H1 (cell line): ENCODE measurements at regions not wholly inside any gene's neighbourhood (a gene's known extent, or its start where the extent isn't known, plus 50 kb on each side); places are given as distances from the start of the nearest gene placed in this dataset.

Experiments used
- ATF2 ChIP-seq: IDR thresholded peaks from 2 replicates; pipeline ENCODE4 v1.6.1; 2012; ENCODE audit warnings: low read length, inconsistent platforms
- CHD1 ChIP-seq: IDR thresholded peaks from 2 replicates; pipeline ENCODE4 v1.6.1; 2012; ENCODE audit warnings: low read depth, low read length, improper control_type of control experiment
- CTCF ChIP-seq, 3 experiments: IDR thresholded peaks; 1 replicate in 2 of 3; 2 replicates in 1 of 3; pipeline versions ENCODE4 v1.5.1 to v1.6.1; 2011; ENCODE audit warnings: low read length in 3 of 3, mild to moderate bottlenecking in 3 of 3, inconsistent platforms in 2 of 3, low read depth in 1 of 3, moderate library complexity in 1 of 3; ENCODE audit not compliant: insufficient read depth in 1 of 3; ENCODE audit errors: control extremely low read depth in 1 of 3
- EGR1 ChIP-seq: IDR thresholded peaks from 2 replicates; pipeline ENCODE4 v1.6.1; 2011; ENCODE audit warnings: low read depth, low read length, borderline replicate concordance
- EP300 ChIP-seq, 2 experiments: IDR thresholded peaks; 1 replicate in 1 of 2; 2 replicates in 1 of 2; pipeline ENCODE4 v1.6.1; 2011 to 2012; ENCODE audit warnings: low read depth in 2 of 2, low read length in 2 of 2, mild to moderate bottlenecking in 2 of 2, borderline replicate concordance in 1 of 2, inconsistent platforms in 1 of 2, moderate library complexity in 1 of 2
- KDM5A ChIP-seq: fragments of 200-600 bp; IDR thresholded peaks from 2 replicates; pipeline ENCODE4 v1.7.1; 2012; ENCODE audit warnings: mild to moderate bottlenecking, low read length, inconsistent platforms, mixed read lengths
- PHF8 ChIP-seq: fragments of 200-600 bp; sonication (generic); conservative IDR thresholded peaks from 2 replicates; pipeline ENCODE4 v1.7.1; 2012; ENCODE audit warnings: low read depth, mild to moderate bottlenecking, inconsistent platforms, low read length, moderate library complexity
- POLR2A ChIP-seq, 2 experiments: IDR thresholded peaks; 1 replicate in 1 of 2; 2 replicates in 1 of 2; pipeline ENCODE4 v1.6.1; 2011; ENCODE audit warnings: low read depth in 2 of 2, low read length in 2 of 2, mild to moderate bottlenecking in 2 of 2; ENCODE audit errors: control extremely low read depth in 1 of 2
- POLR2AphosphoS5 ChIP-seq: IDR thresholded peaks from 2 replicates; pipeline ENCODE4 v1.6.1; 2011; ENCODE audit warnings: low read depth, low read length
- RAD21 ChIP-seq, 2 experiments: IDR thresholded peaks in 1 of 2; conservative IDR thresholded peaks in 1 of 2; 2 replicates each; pipeline ENCODE4 v1.6.1; 2011; ENCODE audit warnings: low read depth in 2 of 2, low read length in 2 of 2, improper control_type of control experiment in 1 of 2, inconsistent platforms in 1 of 2, mild to moderate bottlenecking in 1 of 2, moderate library complexity in 1 of 2
- RNF2 ChIP-seq: fragments of 200-900, 300-1000 bp; sonication (generic); IDR thresholded peaks from 2 replicates; pipeline ENCODE4 v1.7.1; 2016; ENCODE audit warnings: borderline replicate concordance, low read depth, mild to moderate bottlenecking, antibody characterized with exemption, low read length; ENCODE audit not compliant: poor library complexity, severe bottlenecking; ENCODE audit errors: missing control alignments
- TAF1 ChIP-seq: IDR thresholded peaks from 2 replicates; pipeline ENCODE4 v1.6.1; 2011; ENCODE audit warnings: mild to moderate bottlenecking, low read depth, low read length

GRCh38 chr4:121517241-121517640, 136.4 kb upstream of the QRFPR start:
- TF ChIP-seq CTCF (IDR thresholded peaks at IDR 0.05; ENCODE audit: control extremely low read depth in 1 of 3, insufficient read depth in 1 of 3, low read depth in 1 of 3, low read length in 3 of 3) (no peak), EGR1 (no peak), RNF2 (no peak), PHF8 (no peak), RAD21 (IDR thresholded peaks at IDR 0.05 in 1 of 2, conservative IDR thresholded peaks at IDR 0.05 in 1 of 2; ENCODE audit: low read depth in 2 of 2, low read length in 2 of 2) (no peak), ATF2 (no peak), POLR2AphosphoS5 (no peak), KDM5A (no peak), POLR2A (IDR thresholded peaks at IDR 0.05; ENCODE audit: control extremely low read depth in 1 of 2, low read depth in 2 of 2, low read length in 2 of 2) (no peak), TAF1 (no peak), EP300 (IDR thresholded peaks at IDR 0.05; ENCODE audit: borderline replicate concordance in 1 of 2, low read depth in 2 of 2, low read length in 2 of 2) (no peak), CHD1 (no peak)
